ENCODE measurements at regions not wholly inside any gene's neighbourhood (a gene's known extent, or its start where the extent isn't known, plus 50 kb on each side); places are given as distances from the start of the nearest gene placed in this dataset.

GRCh38 chr15:47129033-47129432, 588.3 kb upstream of the SEMA6D start:
- TF ChIP-seq POLR2AphosphoS5 (IDR thresholded peaks at IDR 0.05; ENCODE audit: low read depth, low read length) (no peak), POLR2A (IDR thresholded peaks at IDR 0.05; ENCODE audit: low read depth, low read length) (no peak), TAF1 (IDR thresholded peaks at IDR 0.05; ENCODE audit: low read depth, low read length) (no peak), PAX5 (IDR thresholded peaks at IDR 0.05; ENCODE audit: insufficient read depth, low read length, severe bottlenecking) (no peak), SPI1 (IDR thresholded peaks at IDR 0.05; ENCODE audit: low read depth, low read length) (no peak), POU2F2 (IDR thresholded peaks at IDR 0.05; ENCODE audit: low read depth, low read length) (no peak)
